Breast epithelium (tissue), 4 donors: ENCODE measurements at regions not wholly inside any gene's neighbourhood (a gene's known extent, or its start where the extent isn't known, plus 50 kb on each side); places are given as distances from the start of the nearest gene placed in this dataset.

Source experiments
- DNase-seq, 2 donors: peaks; one replicate each; pipeline ENCODE4 v3.0.0-alpha.2; 2019; ENCODE audit warnings: low spot score in 2 of 2
- H3K27ac ChIP-seq, 2 donors: fragments of 200-600 bp; sonication (generic) in 1 of 2; one replicate each; pipeline ENCODE4 v1.5.1; 2016 to 2019; ENCODE audit warnings: mild to moderate bottlenecking in 1 of 2
- H3K27me3 ChIP-seq, 2 donors: fragments of 200-600 bp; sonication (generic) in 1 of 2; one replicate each; pipeline versions ENCODE4 v1.5.1 to v1.6.0; 2017 to 2019; ENCODE audit warnings: control low read depth in 1 of 2, mild to moderate bottlenecking in 1 of 2
- H3K36me3 ChIP-seq: fragments of 200-600 bp; one replicate; pipeline ENCODE4 v1.5.1; 2019
- H3K4me1 ChIP-seq, 2 donors: fragments of 200-600 bp; sonication (generic); one replicate each; pipeline ENCODE4 v1.5.1; 2016 to 2019; ENCODE audit warnings: control low read depth in 1 of 2
- H3K4me3 ChIP-seq, 3 donors: fragments of 200-600 bp; sonication (generic); 1 replicate in 2 of 3; 2 replicates in 1 of 3; pipeline ENCODE4 v1.5.1; 2016 to 2019; ENCODE audit warnings: mild to moderate bottlenecking in 3 of 3, moderate library complexity in 2 of 3
- H3K9me3 ChIP-seq, 2 donors: fragments of 200-600 bp; sonication (generic) in 1 of 2; one replicate each; pipeline ENCODE4 v1.5.1; 2016 to 2019; ENCODE audit warnings: control low read depth in 1 of 2
- CTCF ChIP-seq, 3 donors: fragments of 450-650 bp; IDR thresholded peaks; one replicate each; pipeline ENCODE4 v1.5.1; 2016 to 2017; ENCODE audit warnings: antibody characterized with exemption in 3 of 3, mild to moderate bottlenecking in 3 of 3, moderate library complexity in 3 of 3
- POLR2A ChIP-seq: fragments of 450-650 bp; IDR thresholded peaks from one replicate; pipeline ENCODE4 v1.6.1; 2016; ENCODE audit warnings: antibody characterized with exemption, mild to moderate bottlenecking, moderate library complexity
- POLR2AphosphoS5 ChIP-seq, 3 donors: sonication (generic); formaldehyde crosslinking; IDR thresholded peaks; one replicate each; pipeline ENCODE4 v1.6.1; 2017; ENCODE audit warnings: antibody characterized with exemption in 3 of 3
- intact Hi-C: fragments of 100-400 bp; cut with DNase I; formaldehyde crosslinking; loops from one replicate; pipeline ENCODE4 v1.15.1; 2023; ENCODE audit warnings: low total_unique reads

GRCh38 chr2:43062058-43062457, 164.3 kb downstream of the ZFP36L2 start:
- Histone ChIP-seq H3K4me1 (no peaks in the 10 kb centered on the region), H3K4me3 (no peak overlapping the region), H3K36me3 (no peaks in the 10 kb centered on the region), H3K27me3 (no peaks in the 10 kb centered on the region), H3K27ac (no peak overlapping the region), H3K9me3 (no peaks in the 10 kb centered on the region)
- intact Hi-C loops = no loop called here
- no peak for TF ChIP-seq POLR2A
- no peak for DNase-seq

GRCh38 chr2:43060390-43061016, 165.9 kb downstream of the ZFP36L2 start:
- Histone ChIP-seq H3K36me3 (no peaks in the 10 kb centered on the region), H3K9me3 (no peaks in the 10 kb centered on the region), H3K4me1 (no peaks in the 10 kb centered on the region), H3K27ac (no peak overlapping the region), H3K4me3 (no peak overlapping the region), H3K27me3 (no peaks in the 10 kb centered on the region)
- intact Hi-C loops = no loop called here
- DNase-seq = no peak
- TF ChIP-seq POLR2A (no peak), CTCF (IDR thresholded peaks at IDR 0.05) (no peak), POLR2AphosphoS5 (IDR thresholded peaks at IDR 0.05) (no peak)

- Histone ChIP-seq H3K36me3 (no peaks in the 10 kb centered on the region), H3K4me1 (no peaks in the 10 kb centered on the region), H3K4me3 (no peak overlapping the region), H3K27me3 (no peaks in the 10 kb centered on the region), H3K9me3 (no peaks in the 10 kb centered on the region), H3K27ac (peak overlapping the region; percentile 20 to 44)
- intact Hi-C loops = no loop called here
- DNase-seq = peak in 1 of 2 donors; percentile 77
- TF ChIP-seq POLR2A (no peak), POLR2AphosphoS5 (IDR thresholded peaks at IDR 0.05) (no peak), CTCF (IDR thresholded peaks at IDR 0.05) (no peak)
Measured at GRCh38 chr2:43059183-43059897, 167.1 kb downstream of the ZFP36L2 start.

- no peak for DNase-seq
- no peaks in the 10 kb centered on the region for H3K36me3 ChIP-seq
- H3K27me3 ChIP-seq = no peaks in the 10 kb centered on the region
- TF ChIP-seq POLR2A (no peak), POLR2AphosphoS5 (IDR thresholded peaks at IDR 0.05) (no peak), CTCF (IDR thresholded peaks at IDR 0.05) (no peak)
- intact Hi-C loops = no loop called here
- H3K27ac ChIP-seq = peak overlapping the region; percentile 20 to 44
- no peak overlapping the region for H3K4me3 ChIP-seq
- no peaks in the 10 kb centered on the region for H3K4me1 ChIP-seq
- H3K9me3 ChIP-seq = no peaks in the 10 kb centered on the region
Measured at GRCh38 chr2:43058726-43059110, 167.7 kb downstream of the ZFP36L2 start.

- Histone ChIP-seq H3K4me1 (no peaks in the 10 kb centered on the region), H3K9me3 (no peaks in the 10 kb centered on the region), H3K4me3 (no peak overlapping the region), H3K36me3 (no peaks in the 10 kb centered on the region), H3K27ac (peak overlapping the region in 1 of 2 donors; percentile 11), H3K27me3 (no peaks in the 10 kb centered on the region)
- DNase-seq = no peak
- intact Hi-C loops = no loop called here
- no peak for TF ChIP-seq CTCF (IDR thresholded peaks at IDR 0.05)
- TF ChIP-seq POLR2AphosphoS5 (IDR thresholded peaks at IDR 0.05) = no peak
- TF ChIP-seq POLR2A = no peak
Measured at GRCh38 chr2:43057742-43058725, 168.4 kb downstream of the ZFP36L2 start.
